22Rv1 (cell line): ENCODE measurements at regions not wholly inside any gene's neighbourhood (a gene's known extent, or its start where the extent isn't known, plus 50 kb on each side); places are given as distances from the start of the nearest gene placed in this dataset.

ENCODE experiments used
- CTCF ChIP-seq: fragments of 450-650 bp; IDR thresholded peaks from 2 replicates; pipeline ENCODE4 v1.5.1; 2017; ENCODE audit warnings: mild to moderate bottlenecking
- ZFX ChIP-seq: fragments of 450-650 bp; IDR thresholded peaks from 2 replicates; pipeline ENCODE4 v1.6.1; 2017; ENCODE audit warnings: antibody characterized with exemption, borderline replicate concordance

GRCh38 chr1:229002451-229002960 lies 267.2 kb downstream of the RHOU start:
- TF ChIP-seq CTCF (no peak), ZFX (no peak)
